ENCODE measurements at regions not wholly inside any gene's neighbourhood (a gene's known extent, or its start where the extent isn't known, plus 50 kb on each side); places are given as distances from the start of the nearest gene placed in this dataset.

DNA sequence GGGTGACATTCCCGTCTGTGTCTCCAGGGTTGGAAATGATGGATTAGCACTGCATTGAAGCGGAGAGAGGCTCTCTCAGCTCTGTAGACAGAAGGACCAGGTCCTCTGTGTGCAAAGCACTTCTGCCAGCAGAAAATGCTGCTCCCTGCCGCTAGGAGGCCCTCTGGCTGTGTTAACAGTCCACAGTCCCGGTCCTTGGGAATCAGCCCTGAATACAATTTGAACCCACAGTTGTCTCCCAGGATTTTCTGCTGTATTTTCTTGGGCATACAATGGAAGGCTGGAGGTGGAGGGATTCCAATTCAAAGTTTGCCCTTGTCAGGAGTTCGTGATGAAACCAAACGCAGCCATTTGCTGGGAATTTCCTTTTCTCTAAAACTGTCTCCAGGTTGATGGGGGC lies 205.2 kb downstream of the GLRX3 start:
- in situ Hi-C loops (cut with MboI; ENCODE audit: low pct_ligation_motif_present in 1 of 4, low pct_unique_long_range_greater_than_20kb in 1 of 4, low sequenced_read_pairs in 3 of 4) (no loop called here), intact Hi-C loops (cut with DNase I; ENCODE audit: low total_unique reads) (no loop called here)
- no peaks in the 10 kb centered on the region for H3K4me1 ChIP-seq
- no peak overlapping the region for H3K27ac ChIP-seq
- H3K27me3 ChIP-seq: no peaks in the 10 kb centered on the region
- no peaks in the 10 kb centered on the region for H3K36me3 ChIP-seq
- WGBS, 2 donors (ENCODE audit: low coverage in 1 of 2): 0 to 46% methylated on average over 1 to 6 of the region's 6 CpGs
- DNase-seq: no peak
- H3K4me3 ChIP-seq: no peak overlapping the region
- TF ChIP-seq POLR2A (IDR thresholded peaks at IDR 0.05): no peak
- TF ChIP-seq, protein P1, sequence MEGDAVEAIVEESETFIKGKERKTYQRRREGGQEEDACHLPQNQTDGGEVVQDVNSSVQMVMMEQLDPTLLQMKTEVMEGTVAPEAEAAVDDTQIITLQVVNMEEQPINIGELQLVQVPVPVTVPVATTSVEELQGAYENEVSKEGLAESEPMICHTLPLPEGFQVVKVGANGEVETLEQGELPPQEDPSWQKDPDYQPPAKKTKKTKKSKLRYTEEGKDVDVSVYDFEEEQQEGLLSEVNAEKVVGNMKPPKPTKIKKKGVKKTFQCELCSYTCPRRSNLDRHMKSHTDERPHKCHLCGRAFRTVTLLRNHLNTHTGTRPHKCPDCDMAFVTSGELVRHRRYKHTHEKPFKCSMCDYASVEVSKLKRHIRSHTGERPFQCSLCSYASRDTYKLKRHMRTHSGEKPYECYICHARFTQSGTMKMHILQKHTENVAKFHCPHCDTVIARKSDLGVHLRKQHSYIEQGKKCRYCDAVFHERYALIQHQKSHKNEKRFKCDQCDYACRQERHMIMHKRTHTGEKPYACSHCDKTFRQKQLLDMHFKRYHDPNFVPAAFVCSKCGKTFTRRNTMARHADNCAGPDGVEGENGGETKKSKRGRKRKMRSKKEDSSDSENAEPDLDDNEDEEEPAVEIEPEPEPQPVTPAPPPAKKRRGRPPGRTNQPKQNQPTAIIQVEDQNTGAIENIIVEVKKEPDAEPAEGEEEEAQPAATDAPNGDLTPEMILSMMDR (IDR thresholded peaks at IDR 0.05): peak in 3 of 5 experiments; percentile 9 to 29 (median 17)
- H3K9me3 ChIP-seq: no peaks in the 10 kb centered on the region

DNA sequence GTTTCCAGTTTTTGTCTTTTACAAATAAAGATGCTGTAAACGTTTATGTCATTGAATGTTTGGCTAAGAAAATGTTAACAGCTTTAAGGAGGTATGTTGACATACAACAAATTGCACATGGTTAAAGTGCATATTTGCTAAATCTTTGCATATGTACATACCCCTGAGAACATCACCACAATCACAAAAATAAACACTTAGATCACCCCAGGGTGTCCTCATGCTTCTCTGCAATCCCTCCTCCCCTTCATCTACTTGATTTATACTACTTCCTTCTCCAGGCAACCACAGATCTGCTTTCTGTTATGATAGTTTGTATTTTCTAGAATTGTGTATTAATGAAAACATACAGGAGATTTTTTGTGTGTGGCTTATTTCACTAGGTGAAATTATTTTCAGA lies 209.5 kb downstream of the GLRX3 start:
- no peak overlapping the region for H3K4me3 ChIP-seq
- TF ChIP-seq POLR2A (IDR thresholded peaks at IDR 0.05): no peak
- TF ChIP-seq POLR2AphosphoS5 (IDR thresholded peaks at IDR 0.05): no peak
- TF ChIP-seq, protein P1 (IDR thresholded peaks at IDR 0.05): no peak
- no peak for TF ChIP-seq EP300 (IDR thresholded peaks at IDR 0.05; ENCODE audit: low read depth)
- 0% methylated on average over 1 of the region's 1 CpG for WGBS, 2 donors (ENCODE audit: low coverage in 1 of 2)
- in situ Hi-C loops (cut with MboI; ENCODE audit: low pct_ligation_motif_present in 1 of 4, low pct_unique_long_range_greater_than_20kb in 1 of 4, low sequenced_read_pairs in 3 of 4): no loop called here
- intact Hi-C loops (cut with DNase I; ENCODE audit: low total_unique reads): no loop called here
- no peaks in the 10 kb centered on the region for H3K9me3 ChIP-seq
- H3K27me3 ChIP-seq: no peaks in the 10 kb centered on the region
- no peak for DNase-seq
- H3K27ac ChIP-seq: no peak overlapping the region
- no peaks in the 10 kb centered on the region for H3K36me3 ChIP-seq
- H3K4me1 ChIP-seq: no peaks in the 10 kb centered on the region

DNA sequence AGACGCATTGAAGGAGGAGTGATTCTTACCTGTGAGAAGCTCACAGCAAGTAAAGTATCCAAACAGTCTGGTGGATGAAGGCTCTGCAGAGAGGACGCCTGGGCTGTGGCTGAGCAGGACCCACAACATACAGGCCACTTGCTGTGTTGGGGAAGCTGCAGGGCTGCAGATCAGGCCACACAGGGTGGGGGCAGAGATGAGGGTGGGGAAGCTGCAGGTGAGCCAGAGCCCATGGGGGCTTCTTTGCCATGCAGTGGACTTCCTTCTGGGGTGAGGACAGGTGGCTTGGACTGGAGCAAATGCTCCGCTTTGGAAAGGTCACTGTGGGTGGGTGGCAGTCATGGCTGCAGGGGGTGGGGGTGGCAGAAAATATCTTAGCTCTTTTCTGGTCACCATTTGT lies 214.8 kb downstream of the GLRX3 start:
- no peak overlapping the region for H3K27ac ChIP-seq
- no peak overlapping the region for H3K4me3 ChIP-seq
- H3K27me3 ChIP-seq: no peaks in the 10 kb centered on the region
- H3K4me1 ChIP-seq: no peaks in the 10 kb centered on the region
- WGBS, 2 donors (ENCODE audit: low coverage in 1 of 2): 86% methylated on average over 3 of the region's 3 CpGs; no CpG with 5 or more reads in 1 of the 2 donors
- DNase-seq: no peak
- H3K36me3 ChIP-seq: no peaks in the 10 kb centered on the region
- no peaks in the 10 kb centered on the region for H3K9me3 ChIP-seq
- TF ChIP-seq, protein P1 (IDR thresholded peaks at IDR 0.05): no peak
- TF ChIP-seq EP300 (IDR thresholded peaks at IDR 0.05; ENCODE audit: low read depth) (no peak), POLR2A (IDR thresholded peaks at IDR 0.05) (no peak), POLR2AphosphoS5 (IDR thresholded peaks at IDR 0.05) (no peak)
- in situ Hi-C loops (cut with MboI; ENCODE audit: low pct_ligation_motif_present in 1 of 4, low pct_unique_long_range_greater_than_20kb in 1 of 4, low sequenced_read_pairs in 3 of 4): no loop called here
- intact Hi-C loops (cut with DNase I; ENCODE audit: low total_unique reads): no loop called here

DNA sequence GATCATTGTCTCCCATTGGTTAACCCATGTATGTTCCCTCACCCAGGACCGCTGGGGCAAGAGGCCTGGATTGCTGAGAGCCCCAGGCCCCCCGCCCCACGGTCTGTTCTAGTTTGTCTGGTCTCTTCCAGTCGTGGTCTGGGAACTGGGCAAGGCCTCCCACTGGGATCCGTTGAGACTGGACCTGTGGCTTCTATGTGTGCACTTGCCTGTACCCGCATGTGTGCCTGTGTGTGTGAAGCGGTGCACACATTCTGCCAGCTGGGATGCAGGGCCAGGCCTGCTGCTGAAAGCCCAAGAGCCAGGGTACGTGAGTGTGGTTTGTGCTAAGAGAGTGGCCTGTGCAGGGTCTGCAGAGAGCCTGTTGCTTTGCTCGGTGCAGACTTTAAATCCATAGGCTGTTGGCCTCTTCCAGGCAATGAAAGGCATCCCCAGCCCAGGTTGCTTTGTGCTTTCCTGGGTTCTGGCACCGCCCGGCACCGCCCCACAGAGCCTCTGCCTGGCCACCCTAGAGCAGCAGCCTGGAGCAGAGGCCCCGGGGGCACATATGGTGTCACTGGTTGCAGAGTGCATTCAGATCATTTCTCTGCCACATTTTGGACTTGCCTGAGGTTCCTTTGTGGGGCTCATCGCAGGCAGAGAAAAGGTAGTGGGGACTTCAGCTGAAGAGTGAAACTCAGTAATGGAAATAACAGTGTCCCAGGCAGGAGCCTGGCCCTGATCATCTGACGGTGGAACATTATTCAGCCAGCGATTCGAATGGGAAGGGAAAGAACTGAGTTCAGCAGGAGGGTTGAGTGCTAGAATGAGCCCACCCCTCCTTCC lies 215.5 kb downstream of the GLRX3 start:
- intact Hi-C loops (cut with DNase I; ENCODE audit: low total_unique reads) (no loop called here), in situ Hi-C loops (cut with MboI; ENCODE audit: low pct_ligation_motif_present in 1 of 4, low pct_unique_long_range_greater_than_20kb in 1 of 4, low sequenced_read_pairs in 3 of 4) (no loop called here)
- no peaks in the 10 kb centered on the region for H3K36me3 ChIP-seq
- no peaks in the 10 kb centered on the region for H3K27me3 ChIP-seq
- WGBS, 2 donors (ENCODE audit: low coverage in 1 of 2): 86% methylated on average over 17 of the region's 17 CpGs; no CpG with 5 or more reads in 1 of the 2 donors
- no peaks in the 10 kb centered on the region for H3K4me1 ChIP-seq
- no peaks in the 10 kb centered on the region for H3K9me3 ChIP-seq
- no peak overlapping the region for H3K4me3 ChIP-seq
- no peak for TF ChIP-seq POLR2A (IDR thresholded peaks at IDR 0.05)
- no peak for TF ChIP-seq POLR2AphosphoS5 (IDR thresholded peaks at IDR 0.05)
- TF ChIP-seq, protein P1 (IDR thresholded peaks at IDR 0.05): no peak
- no peak for TF ChIP-seq EP300 (IDR thresholded peaks at IDR 0.05; ENCODE audit: low read depth)
- no peak overlapping the region for H3K27ac ChIP-seq
- DNase-seq: no peak
